Mesenchymal stem cell (in vitro differentiated cells and primary cell): ENCODE measurements at regions not wholly inside any gene's neighbourhood (a gene's known extent, or its start where the extent isn't known, plus 50 kb on each side); places are given as distances from the start of the nearest gene placed in this dataset.

ENCODE experiments used
- DNase-seq: peaks from one replicate; pipeline ENCODE4 v3.0.0-alpha.2; 2013
- H2AFZ ChIP-seq: one replicate; pipeline ENCODE4 v1.6.1; 2013; ENCODE audit warnings: low read depth, mild to moderate bottlenecking, control low read depth, inconsistent platforms, low read length, moderate library complexity
- H2AK5ac ChIP-seq: 2 replicates; pipeline ENCODE4 v1.6.1; 2013; ENCODE audit warnings: low read length, moderate library complexity, mild to moderate bottlenecking, inconsistent platforms; ENCODE audit not compliant: severe bottlenecking
- H2BK120ac ChIP-seq: one replicate; pipeline ENCODE4 v1.6.1; 2013; ENCODE audit warnings: low read depth, mild to moderate bottlenecking, inconsistent platforms, low read length, moderate library complexity
- H2BK12ac ChIP-seq, 2 experiments: one replicate each; pipeline ENCODE4 v1.6.1; 2013; ENCODE audit warnings: inconsistent platforms in 2 of 2, low read length in 2 of 2, mild to moderate bottlenecking in 2 of 2, moderate library complexity in 2 of 2, control low read depth in 1 of 2
- H2BK15ac ChIP-seq: one replicate; pipeline ENCODE4 v1.6.1; 2013; ENCODE audit warnings: mild to moderate bottlenecking, low read depth, inconsistent platforms; ENCODE audit not compliant: poor library complexity, severe bottlenecking
- H2BK5ac ChIP-seq: 2 replicates; pipeline ENCODE4 v1.6.1; 2013; ENCODE audit warnings: low read depth, mild to moderate bottlenecking, low read length, control low read depth, inconsistent platforms; ENCODE audit not compliant: poor library complexity, severe bottlenecking
- H3K14ac ChIP-seq, 2 experiments: one replicate each; pipeline ENCODE4 v1.6.1; 2013; ENCODE audit warnings: inconsistent platforms in 2 of 2, low read length in 2 of 2, control low read depth in 1 of 2, mild to moderate bottlenecking in 1 of 2, moderate library complexity in 1 of 2
- H3K18ac ChIP-seq, 2 experiments: one replicate each; pipeline ENCODE4 v1.6.1; 2013; ENCODE audit warnings: inconsistent platforms in 2 of 2, low read length in 2 of 2, control low read depth in 1 of 2, low read depth in 1 of 2, mild to moderate bottlenecking in 1 of 2
- H3K23ac ChIP-seq, 2 experiments: one replicate each; pipeline ENCODE4 v1.6.1; 2013; ENCODE audit warnings: inconsistent platforms in 2 of 2, low read length in 2 of 2, mild to moderate bottlenecking in 2 of 2, moderate library complexity in 2 of 2, control low read depth in 1 of 2
- H3K27ac ChIP-seq: 2 replicates; pipeline ENCODE4 v1.5.1; 2013; ENCODE audit warnings: mild to moderate bottlenecking, moderate library complexity, low read length, control low read depth, inconsistent platforms; ENCODE audit not compliant: poor library complexity, severe bottlenecking
- H3K27me3 ChIP-seq, 2 experiments: 2 replicates each; pipeline versions ENCODE4 v1.6.1 to v1.7.0; 2013; ENCODE audit warnings: low read length in 2 of 2, mild to moderate bottlenecking in 2 of 2, moderate library complexity in 2 of 2, control low read depth in 1 of 2, inconsistent platforms in 1 of 2; ENCODE audit not compliant: control insufficient read depth in 1 of 2, insufficient read depth in 1 of 2
- H3K36me3 ChIP-seq, 2 experiments: 2 replicates each; pipeline versions ENCODE4 v1.6.1 to v1.7.0; 2013; ENCODE audit warnings: low read length in 2 of 2, control low read depth in 1 of 2, inconsistent platforms in 1 of 2, low read depth in 1 of 2, mild to moderate bottlenecking in 1 of 2; ENCODE audit not compliant: insufficient read depth in 2 of 2, control insufficient read depth in 1 of 2
- H3K4ac ChIP-seq, 2 experiments: one replicate each; pipeline ENCODE4 v1.6.1; 2013; ENCODE audit warnings: inconsistent platforms in 2 of 2, low read length in 2 of 2, mild to moderate bottlenecking in 2 of 2, moderate library complexity in 2 of 2, control low read depth in 1 of 2, low read depth in 1 of 2
- H3K4me1 ChIP-seq: 2 replicates; pipeline ENCODE4 v1.6.1; 2013; ENCODE audit warnings: low read depth, low read length, control low read depth; ENCODE audit not compliant: control insufficient read depth, insufficient read depth
- H3K4me2 ChIP-seq: 2 replicates; pipeline ENCODE4 v1.6.1; 2013; ENCODE audit warnings: low read length, mild to moderate bottlenecking, inconsistent platforms; ENCODE audit not compliant: poor library complexity, severe bottlenecking
- H3K4me3 ChIP-seq, 2 experiments: 2 replicates each; pipeline versions ENCODE4 v1.5.1 to v1.7.0; 2013; ENCODE audit warnings: low read length in 2 of 2, mild to moderate bottlenecking in 2 of 2, control low read depth in 1 of 2, low read depth in 1 of 2; ENCODE audit not compliant: insufficient read depth in 1 of 2
- H3K79me1 ChIP-seq: replicated peaks from 2 replicates; pipeline ENCODE4 v1.6.1; 2013; ENCODE audit warnings: mild to moderate bottlenecking, control low read depth, low read length, inconsistent platforms; ENCODE audit not compliant: poor library complexity, severe bottlenecking
- H3K9ac ChIP-seq: 2 replicates; pipeline ENCODE4 v1.7.0; 2013; ENCODE audit warnings: mild to moderate bottlenecking, low read length, moderate library complexity
- H3K9me3 ChIP-seq: 2 replicates; pipeline ENCODE4 v1.7.0; 2013; ENCODE audit warnings: mild to moderate bottlenecking, low read length; ENCODE audit not compliant: control insufficient read depth
- H4K8ac ChIP-seq: one replicate; pipeline ENCODE4 v1.6.1; 2013; ENCODE audit warnings: inconsistent platforms, mild to moderate bottlenecking, low read length, moderate library complexity
- H4K91ac ChIP-seq: one replicate; pipeline ENCODE4 v1.6.1; 2013; ENCODE audit warnings: mild to moderate bottlenecking, low read length, inconsistent platforms
- WGBS: methylation state at CpG from one replicate; pipeline ENCODE4 v1.1.7; 2013; ENCODE audit warnings: mixed read lengths; 5-methylcytosine and 5-hydroxymethylcytosine counted together

DNA sequence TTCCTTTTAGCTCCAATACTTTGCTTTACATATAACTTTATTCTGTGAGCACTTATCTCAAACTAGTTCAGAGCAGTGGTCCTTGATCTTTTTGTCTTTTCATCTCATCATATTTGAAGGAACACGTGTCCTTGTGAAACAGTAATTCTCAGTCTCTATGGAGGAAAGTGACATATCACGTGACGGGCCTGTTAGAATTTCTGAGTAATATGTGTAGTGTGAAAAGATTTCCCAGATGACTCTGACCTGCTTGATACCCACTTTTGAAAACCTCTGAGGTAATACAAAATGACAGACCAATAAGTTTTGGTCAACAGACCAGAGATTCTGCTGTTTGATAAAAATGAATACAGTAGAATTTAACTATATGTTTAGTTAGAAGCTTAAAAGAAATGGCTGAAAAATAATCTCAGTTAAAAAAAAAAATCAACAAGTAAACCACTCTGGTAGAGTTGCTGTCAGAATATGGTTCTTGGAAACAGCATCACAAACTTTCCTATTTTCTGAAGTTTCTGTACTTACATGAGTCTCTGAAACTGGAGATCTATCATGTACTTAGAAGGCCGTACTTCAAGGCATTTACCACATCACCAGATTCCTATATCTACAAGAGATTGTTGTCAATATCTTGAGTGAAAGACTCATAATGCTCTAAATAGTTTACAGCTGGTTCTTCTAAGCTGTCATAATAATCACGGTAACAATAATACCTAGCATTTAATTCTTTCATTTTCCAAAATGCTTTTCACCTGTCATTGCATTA is 590.2 kb upstream of the TBL1XR1 start:
- DNase-seq, result no peak
- H2AK5ac ChIP-seq, result no peak overlapping the region
- no peak overlapping the region for H4K8ac ChIP-seq

GRCh38 chr3:177789500-177789899 is 592.2 kb upstream of the TBL1XR1 start:
- Histone ChIP-seq H2BK15ac (no peak overlapping the region), H3K18ac (no peak overlapping the region), H3K4me1 (no peaks in the 10 kb centered on the region), H4K91ac (no peak overlapping the region), H3K9ac (no peak overlapping the region), H3K23ac (no peak overlapping the region), H4K8ac (no peak overlapping the region), H3K14ac (no peak overlapping the region), H3K4me3 (no peak overlapping the region), H3K4ac (no peak overlapping the region), H3K79me1 (no peaks in the 10 kb centered on the region), H2BK12ac (peak overlapping the region in 1 of 2 experiments; percentile 42), H3K27ac (no peak overlapping the region), H2AFZ (no peak overlapping the region), H3K36me3 (no peaks in the 10 kb centered on the region), H3K9me3 (no peaks in the 10 kb centered on the region), H3K27me3 (no peaks in the 10 kb centered on the region), H2BK5ac (no peak overlapping the region), H2BK120ac (no peak overlapping the region), H3K4me2 (no peak overlapping the region), H2AK5ac (no peak overlapping the region)
- WGBS, result 0% methylated on average over 2 of the region's 2 CpGs
- peak; percentile 78 for DNase-seq

More for the DNA sequence above, 590.2 kb upstream of the TBL1XR1 start:
- Histone ChIP-seq H2AFZ (no peak overlapping the region), H4K91ac (no peak overlapping the region), H3K36me3 (no peaks in the 10 kb centered on the region), H2BK5ac (no peak overlapping the region), H3K23ac (no peak overlapping the region), H3K9me3 (no peaks in the 10 kb centered on the region), H3K27ac (no peak overlapping the region), H2BK12ac (no peak overlapping the region), H3K4me3 (no peak overlapping the region), H3K4me1 (no peaks in the 10 kb centered on the region), H2BK15ac (no peak overlapping the region), H2BK120ac (no peak overlapping the region), H3K27me3 (no peaks in the 10 kb centered on the region), H3K4me2 (no peak overlapping the region), H3K4ac (no peak overlapping the region), H3K79me1 (no peaks in the 10 kb centered on the region), H3K14ac (no peak overlapping the region), H3K18ac (no peak overlapping the region), H3K9ac (no peak overlapping the region)
- 69% methylated on average over 4 of the region's 5 CpGs for WGBS

GRCh38 chr3:177792311-177793030 is 595.2 kb upstream of the TBL1XR1 start:
- H3K4me2 ChIP-seq, result no peak overlapping the region
- H2BK12ac ChIP-seq, result no peak overlapping the region
- no peaks in the 10 kb centered on the region for H3K36me3 ChIP-seq
- no peak overlapping the region for H3K23ac ChIP-seq
- H3K27ac ChIP-seq, result no peak overlapping the region
- no peak overlapping the region for H2BK120ac ChIP-seq
- no peak overlapping the region for H3K9ac ChIP-seq
- no peak overlapping the region for H4K91ac ChIP-seq
- H3K79me1 ChIP-seq, result no peaks in the 10 kb centered on the region
- no peak overlapping the region for H4K8ac ChIP-seq
- DNase-seq, result no peak
- no peaks in the 10 kb centered on the region for H3K4me1 ChIP-seq
- H3K4me3 ChIP-seq, result no peak overlapping the region
- H3K27me3 ChIP-seq, result no peaks in the 10 kb centered on the region
- H3K14ac ChIP-seq, result no peak overlapping the region
- H3K4ac ChIP-seq, result no peak overlapping the region
- H2BK5ac ChIP-seq, result no peak overlapping the region
- H2AK5ac ChIP-seq, result no peak overlapping the region
- H3K9me3 ChIP-seq, result no peaks in the 10 kb centered on the region
- no peak overlapping the region for H2BK15ac ChIP-seq
- H3K18ac ChIP-seq, result no peak overlapping the region
- 96% methylated on average over 3 of the region's 6 CpGs for WGBS
- H2AFZ ChIP-seq, result no peak overlapping the region

GRCh38 chr3:177793451-177793850 is 596.2 kb upstream of the TBL1XR1 start:
- Histone ChIP-seq H2BK15ac (no peak overlapping the region), H2AFZ (no peak overlapping the region), H3K14ac (no peak overlapping the region), H3K27me3 (no peaks in the 10 kb centered on the region), H2BK12ac (no peak overlapping the region), H3K18ac (no peak overlapping the region), H2BK5ac (no peak overlapping the region), H3K4me3 (no peak overlapping the region), H2BK120ac (no peak overlapping the region), H2AK5ac (no peak overlapping the region), H3K9me3 (no peaks in the 10 kb centered on the region), H3K4ac (no peak overlapping the region), H3K27ac (no peak overlapping the region), H3K4me1 (no peaks in the 10 kb centered on the region), H4K91ac (no peak overlapping the region), H3K23ac (no peak overlapping the region), H4K8ac (no peak overlapping the region), H3K9ac (no peak overlapping the region), H3K4me2 (no peak overlapping the region), H3K79me1 (no peaks in the 10 kb centered on the region), H3K36me3 (no peaks in the 10 kb centered on the region)
- no peak for DNase-seq
- 95% methylated on average over 2 of the region's 3 CpGs for WGBS
